Hypothalamus (tissue), 51 donors: ENCODE measurements at regions not wholly inside any gene's neighbourhood (a gene's known extent, or its start where the extent isn't known, plus 50 kb on each side); places are given as distances from the start of the nearest gene placed in this dataset.
"Not testable (repeated sequence)": the region's sequence is repeated elsewhere in the genome, so short reads cannot be mapped to it uniquely, and the experiment has no call there.

Experiments used
- DNase-seq, 51 donors: peaks; one replicate each; lab custom pipeline; 2025; lab: John Stamatoyannopoulos, UW

GRCh38 chr16:88145824-88146405 is 194.7 kb downstream of the BANP start:
- peak in 2 of 51 donors; percentile 9 to 22 for DNase-seq

DNA sequence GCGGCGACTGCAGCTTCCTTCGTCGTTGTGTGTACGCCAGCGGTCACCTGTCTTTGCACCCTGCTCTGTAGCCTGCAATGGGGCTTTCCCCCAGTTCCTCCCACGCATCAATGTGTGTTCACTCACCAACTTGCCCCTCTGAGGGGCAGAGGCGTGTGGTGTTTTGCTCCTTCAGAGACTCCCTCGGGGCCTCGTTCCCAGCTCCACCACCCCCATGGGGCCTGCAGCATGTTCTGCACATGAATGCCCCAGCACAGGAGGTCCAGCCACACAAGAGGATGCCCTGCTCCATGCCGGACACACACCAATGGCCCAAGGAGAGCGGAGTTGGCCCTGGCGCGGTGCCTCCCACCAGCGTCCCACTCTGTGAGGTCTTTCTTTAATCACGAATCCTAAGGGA is 196.8 kb downstream of the BANP start:
- DNase-seq = not testable (repeated sequence)

- DNase-seq = not testable (repeated sequence)
These were observed 197.4 kb downstream of the BANP start for GRCh38 chr16:88148682-88149081.

DNA sequence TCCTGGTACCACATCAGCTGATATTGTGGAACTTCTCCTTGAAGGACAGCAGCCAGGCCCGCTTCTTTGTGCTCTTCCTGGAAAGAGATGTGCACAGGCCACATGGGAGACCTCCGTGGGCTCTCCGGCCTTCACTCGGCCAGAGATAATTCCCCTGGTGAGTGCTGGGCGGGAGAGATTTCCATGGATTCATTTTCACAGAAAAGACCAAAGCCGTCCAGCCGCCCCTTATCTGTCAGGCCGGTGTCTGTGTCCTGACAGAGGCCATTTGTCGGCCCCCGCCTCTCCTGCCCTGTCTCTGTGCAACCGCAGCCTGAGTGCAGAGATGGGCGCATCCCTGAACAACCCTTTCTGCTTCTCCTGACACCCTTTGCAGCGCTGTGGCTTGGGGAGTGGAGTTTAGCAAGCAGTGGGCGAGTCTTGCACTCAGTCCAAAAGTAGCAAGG is 197.9 kb downstream of the BANP start:
- not testable (repeated sequence) for DNase-seq

DNA sequence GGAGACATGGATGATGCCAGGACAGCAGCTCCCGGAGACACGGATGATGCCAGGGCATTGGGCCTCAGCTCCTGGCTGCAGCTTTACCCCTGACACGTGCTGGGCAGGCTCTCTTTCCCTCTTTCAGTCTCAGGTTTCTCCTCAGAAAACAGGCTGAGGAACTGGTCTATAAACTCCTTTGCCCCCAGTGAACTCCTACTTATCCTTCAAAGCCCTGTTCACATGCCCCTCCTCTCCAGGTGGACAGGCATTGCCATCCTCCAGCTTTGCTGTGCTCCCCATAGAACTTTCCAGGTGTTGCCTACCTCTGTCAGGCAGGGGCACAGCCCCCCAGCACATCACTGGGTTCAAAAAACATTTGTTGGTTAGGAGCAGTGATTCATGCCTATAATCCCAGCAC is 198.4 kb downstream of the BANP start:
- DNase-seq = not testable (repeated sequence)

- DNase-seq = not testable (repeated sequence)
These were observed 199.4 kb downstream of the BANP start for GRCh38 chr16:88150456-88151128.

DNA sequence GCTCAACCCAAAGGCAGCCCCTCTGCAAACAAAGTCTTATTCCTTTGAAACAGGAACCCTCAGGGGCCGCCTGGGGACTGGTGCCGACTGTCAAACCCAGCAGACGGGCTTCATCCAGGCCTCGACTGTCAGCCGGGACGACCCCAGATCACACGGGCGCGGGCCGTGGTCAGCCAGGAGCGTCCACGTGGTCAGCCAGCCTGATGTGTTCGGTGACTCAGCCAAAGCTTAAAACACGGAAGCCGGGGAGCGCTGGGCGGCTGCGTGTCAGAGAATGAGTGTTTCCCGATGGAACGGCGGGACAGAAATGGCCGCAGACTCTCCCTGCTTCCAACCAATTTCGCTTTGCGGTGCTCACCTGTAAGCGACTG is 199.9 kb downstream of the BANP start:
- DNase-seq = not testable (repeated sequence)

- peak in 2 of 51 donors; percentile 12 to 16 for DNase-seq
These were observed 200.9 kb downstream of the BANP start for GRCh38 chr16:88151859-88152843.

DNA sequence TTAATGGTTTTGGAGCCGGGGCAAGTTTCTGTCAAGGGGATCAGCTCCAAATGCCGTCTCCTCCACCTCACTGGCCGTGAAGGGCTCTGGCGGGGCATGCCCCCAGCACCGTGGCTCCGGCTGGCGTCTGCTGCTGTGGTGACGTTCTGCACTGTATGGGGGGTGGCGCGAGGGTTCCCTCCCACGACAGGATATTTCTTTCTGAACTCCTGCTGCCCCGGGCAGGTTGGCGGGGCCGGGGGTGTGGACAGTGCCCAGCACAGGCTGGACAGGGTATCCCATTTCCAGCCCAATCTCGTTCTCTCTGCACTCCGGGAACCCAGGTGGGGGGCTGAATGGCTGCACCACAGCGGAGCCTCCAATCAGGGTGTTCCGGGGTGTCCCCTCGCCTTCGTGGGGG is 201.6 kb downstream of the BANP start:
- DNase-seq = not testable (repeated sequence)

DNA sequence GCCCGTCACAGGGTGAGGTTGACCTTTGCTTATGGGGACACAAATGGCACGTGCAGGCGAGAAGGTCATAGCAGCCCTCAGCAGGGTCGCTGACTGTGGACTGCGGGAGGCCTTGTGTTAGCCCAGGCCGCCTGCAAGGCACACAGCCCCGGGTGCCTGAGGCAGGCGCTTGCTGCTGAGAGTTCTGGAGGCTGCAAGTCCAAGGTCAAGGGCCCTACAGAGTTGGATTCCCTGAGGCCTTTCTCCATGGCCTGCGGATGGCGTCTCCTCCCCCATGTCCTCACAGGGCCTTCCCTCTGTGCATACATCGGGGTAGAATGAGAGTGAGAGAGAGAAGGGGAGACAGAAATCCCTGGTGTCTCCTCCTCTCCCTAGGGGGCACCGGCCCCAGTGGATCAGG is 202.3 kb downstream of the BANP start:
- DNase-seq = not testable (repeated sequence)

DNA sequence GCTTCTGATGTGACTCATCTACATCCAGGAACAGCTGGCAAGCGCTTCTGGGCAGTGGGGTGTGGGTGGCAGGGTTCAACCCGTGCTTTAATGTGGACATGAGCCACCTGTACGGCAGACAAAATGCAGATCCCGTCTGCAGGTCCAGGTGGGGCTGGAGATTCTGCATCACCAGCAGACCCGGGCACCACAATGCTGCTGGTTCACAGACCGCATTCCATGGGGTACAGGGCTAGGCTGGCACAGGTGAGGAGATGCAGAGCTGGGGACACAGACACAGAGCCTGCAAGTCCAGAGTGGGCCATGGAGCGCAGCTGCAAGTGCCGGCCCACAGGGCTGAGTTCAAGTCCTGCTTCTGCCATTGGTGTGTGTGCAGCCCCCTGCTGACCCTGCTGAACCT is 203.7 kb downstream of the BANP start:
- not testable (repeated sequence) for DNase-seq

- DNase-seq = not testable (repeated sequence)
These were observed 204.4 kb downstream of the BANP start for GRCh38 chr16:88155681-88156080.

DNA sequence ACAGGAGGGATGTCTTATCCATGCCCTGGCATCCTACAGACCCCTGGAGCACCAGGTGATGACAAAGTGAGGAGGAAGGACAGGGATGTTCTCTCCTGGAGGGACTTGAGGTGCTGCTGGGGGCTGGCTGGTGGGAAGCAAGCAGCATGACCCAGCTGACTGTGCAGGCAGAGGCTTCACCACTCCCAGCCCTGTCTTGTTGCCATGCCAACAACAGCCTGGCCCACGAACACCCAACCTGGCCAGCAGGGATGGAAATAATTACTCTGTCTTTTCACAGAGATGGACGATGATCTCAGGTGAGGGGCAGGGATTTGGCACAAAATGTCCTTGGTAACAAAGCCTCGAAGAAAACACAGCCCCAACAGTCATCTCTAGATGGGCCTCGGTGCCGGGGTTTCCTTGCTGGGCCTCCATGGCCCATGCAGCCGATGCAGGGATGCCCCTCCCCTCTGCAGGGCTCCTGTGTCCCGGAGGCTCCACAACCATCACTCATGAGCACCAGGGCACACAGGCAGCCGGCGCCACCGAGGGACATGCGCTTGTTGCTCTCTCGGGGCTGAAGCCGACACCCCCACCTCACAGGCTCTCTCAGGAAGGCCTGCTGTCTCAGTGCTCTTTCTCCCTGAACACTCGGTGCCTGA is 205.5 kb downstream of the BANP start:
- DNase-seq = not testable (repeated sequence)

- not testable (repeated sequence) for DNase-seq
These were observed 206.5 kb downstream of the BANP start for GRCh38 chr16:88157686-88158085.

DNA sequence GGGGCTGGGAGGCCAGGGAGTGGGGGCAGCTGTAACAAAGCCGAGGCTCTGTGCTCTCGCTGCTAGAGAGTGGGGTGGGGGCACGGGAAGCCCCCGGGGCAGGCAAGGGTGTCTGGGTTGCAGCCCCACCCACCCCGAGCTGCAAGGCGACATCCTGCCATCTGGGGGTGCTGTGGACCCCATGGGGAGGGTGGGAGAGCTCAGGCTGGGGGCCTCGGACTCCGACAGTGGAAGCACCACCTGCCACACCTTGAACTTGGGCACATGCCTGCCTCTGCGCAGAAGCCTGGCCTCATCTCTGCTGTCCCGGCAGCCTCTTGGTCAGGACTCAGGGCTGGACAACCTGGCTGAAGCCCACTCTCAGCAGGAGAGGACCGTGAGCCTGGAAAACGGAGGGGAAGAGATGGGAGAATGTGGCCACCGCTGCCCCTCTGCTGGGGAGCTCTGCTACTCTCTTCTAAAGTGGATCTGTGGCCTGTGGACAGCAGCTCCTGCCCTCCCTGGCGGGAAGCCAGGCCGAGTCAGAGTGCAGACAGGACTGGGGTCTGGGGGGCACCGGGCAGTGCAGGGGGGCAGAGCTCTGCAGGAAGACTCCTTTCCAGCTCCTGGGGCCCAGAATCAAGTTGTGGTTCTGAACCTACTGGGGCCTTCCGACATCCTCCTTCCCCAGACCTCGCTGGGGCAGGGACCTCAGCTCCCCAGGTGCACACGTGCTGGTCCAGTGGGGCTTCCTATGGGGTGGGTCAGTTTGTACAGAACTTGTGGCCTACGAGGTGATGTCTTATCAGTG is 207.2 kb downstream of the BANP start:
- not testable (repeated sequence) for DNase-seq

DNA sequence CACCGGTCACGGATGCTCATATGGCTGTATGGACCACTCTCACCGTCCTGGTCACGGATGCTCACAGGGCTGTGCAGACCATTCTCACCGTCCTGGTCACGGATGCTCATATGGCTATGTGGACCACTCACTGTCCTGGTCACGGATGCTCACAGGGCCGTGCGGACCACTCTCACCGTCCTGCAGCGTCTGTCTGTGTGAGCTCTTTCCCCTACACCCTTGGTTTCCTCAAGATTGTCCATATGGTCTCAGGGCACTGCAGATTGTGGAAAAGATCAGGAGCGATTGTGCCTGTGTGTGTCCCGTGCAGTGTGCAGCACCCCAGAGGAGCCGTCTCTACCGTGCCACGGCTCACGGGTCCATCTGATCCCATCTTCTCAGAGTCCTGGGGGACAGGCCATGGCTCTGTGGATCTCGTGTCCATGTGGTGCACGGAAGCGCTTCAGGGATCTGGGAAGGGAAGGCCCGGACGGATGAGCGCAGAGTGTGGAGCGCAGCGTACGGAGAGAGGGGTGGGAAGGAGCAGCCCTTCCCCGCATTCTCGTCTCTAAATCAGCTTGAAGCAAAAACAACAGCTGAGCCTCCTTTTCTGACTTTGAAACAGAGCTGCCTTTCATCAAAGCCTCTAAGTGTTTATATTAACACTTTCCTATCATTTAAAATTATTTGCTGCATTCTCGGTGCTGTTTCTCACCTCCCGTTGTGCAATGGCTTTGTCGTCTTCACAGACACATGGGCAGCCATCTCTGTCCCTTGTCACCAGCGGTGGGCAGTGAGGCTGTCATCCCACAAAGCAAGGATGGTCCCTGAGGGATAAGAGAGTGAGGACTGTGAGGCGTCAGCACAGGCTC is 208.0 kb downstream of the BANP start:
- DNase-seq = not testable (repeated sequence)

GRCh38 chr16:88159897-88160335 is 208.7 kb downstream of the BANP start:
- not testable (repeated sequence) for DNase-seq

DNA sequence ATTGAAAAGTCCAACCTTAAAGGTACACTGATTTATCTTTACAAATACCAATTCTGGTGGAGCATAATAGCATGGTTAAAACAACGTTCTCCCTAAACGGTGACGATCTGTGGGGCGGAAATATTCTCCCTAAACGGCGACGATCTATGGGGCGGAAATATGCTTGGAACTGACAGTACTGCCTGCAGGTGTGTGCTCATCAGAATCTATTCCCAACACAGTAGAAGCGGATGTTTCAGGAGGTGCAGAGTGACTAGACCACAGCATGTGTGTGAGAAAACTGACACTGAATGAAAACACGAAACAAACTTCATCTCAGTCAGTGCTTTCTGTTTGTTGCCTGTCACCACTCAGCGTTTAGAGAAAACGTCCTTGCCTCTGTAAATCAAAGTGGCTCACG is 210.0 kb downstream of the BANP start:
- DNase-seq = not testable (repeated sequence)
